ENCODE measurements at regions not wholly inside any gene's neighbourhood (a gene's known extent, or its start where the extent isn't known, plus 50 kb on each side); places are given as distances from the start of the nearest gene placed in this dataset.
"Not testable (repeated sequence)": the region's sequence is repeated elsewhere in the genome, so short reads cannot be mapped to it uniquely, and the experiment has no call there.

- no peaks in the 10 kb centered on the region for H3K4me1 ChIP-seq (ENCODE audit: insufficient read depth, low read length, poor library complexity, severe bottlenecking)
- no peaks in the 10 kb centered on the region for H3K27me3 ChIP-seq (replicated peaks; ENCODE audit: insufficient read depth, low read depth, low read length, poor library complexity)
- intact Hi-C loops (cut with micrococcal nuclease; ENCODE audit: unreplicated experiment) = no loop called here
- no TSS peak for BruUV-seq (replicated peaks)
- no peak overlapping the region for H3K27ac ChIP-seq (ENCODE audit: low read depth, low read length, poor library complexity, severe bottlenecking)
- DNase-seq (ENCODE audit: low spot score) = no peak
- peaks cover 4% of the 10 kb centered on the region for H3K9me3 ChIP-seq (ENCODE audit: low read depth, low read length, poor library complexity, severe bottlenecking)
- TF ChIP-seq EZH2 (IDR thresholded peaks at IDR 0.05; ENCODE audit: borderline replicate concordance, low read depth, low read length, poor library complexity, severe bottlenecking) = no peak
- no peak overlapping the region for H3K4me3 ChIP-seq (ENCODE audit: low read depth, low read length, poor library complexity, severe bottlenecking)
- POLR2A ChIA-PET (ENCODE audit: low non-redundant PET) = no interaction called here
- H3K36me3 ChIP-seq (ENCODE audit: insufficient read depth, low read length, poor library complexity, severe bottlenecking) = no peaks in the 10 kb centered on the region
- CTCF ChIA-PET = no interaction called here
These were observed 146.3 kb upstream of the KRAS start for GRCh38 chr12:25397001-25397400.

DNA sequence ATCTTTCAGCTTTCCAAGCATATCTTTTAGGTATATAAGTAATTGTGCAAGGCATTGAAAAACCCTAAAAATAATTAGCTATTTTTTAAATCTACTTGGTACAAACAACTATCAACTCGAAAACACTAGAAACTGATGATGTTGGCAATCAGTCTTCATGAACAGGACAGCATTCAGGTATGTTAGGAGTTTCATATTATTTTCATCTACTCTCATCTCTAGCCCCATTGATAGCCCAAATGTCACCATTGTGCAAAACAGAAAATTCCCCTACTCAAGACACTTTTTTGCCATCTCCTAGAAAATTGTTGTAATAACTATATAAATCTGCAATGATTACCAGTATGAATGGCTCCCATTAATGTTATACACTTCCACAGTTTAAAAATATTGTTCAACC, 144.5 kb upstream of the KRAS start:
- no peaks in the 10 kb centered on the region for H3K9me3 ChIP-seq (ENCODE audit: low read depth, low read length, poor library complexity, severe bottlenecking)
- intact Hi-C loops (cut with micrococcal nuclease; ENCODE audit: unreplicated experiment) = no loop called here
- POLR2A ChIA-PET (ENCODE audit: low non-redundant PET) = no interaction called here
- H3K27ac ChIP-seq (ENCODE audit: low read depth, low read length, poor library complexity, severe bottlenecking) = no peak overlapping the region
- H3K4me1 ChIP-seq (ENCODE audit: insufficient read depth, low read length, poor library complexity, severe bottlenecking) = no peaks in the 10 kb centered on the region
- no peaks in the 10 kb centered on the region for H3K27me3 ChIP-seq (replicated peaks; ENCODE audit: insufficient read depth, low read depth, low read length, poor library complexity)
- CTCF ChIA-PET = no interaction called here
- TF ChIP-seq EZH2 (IDR thresholded peaks at IDR 0.05; ENCODE audit: borderline replicate concordance, low read depth, low read length, poor library complexity, severe bottlenecking) = no peak
- TF ChIP-seq, protein P1, sequence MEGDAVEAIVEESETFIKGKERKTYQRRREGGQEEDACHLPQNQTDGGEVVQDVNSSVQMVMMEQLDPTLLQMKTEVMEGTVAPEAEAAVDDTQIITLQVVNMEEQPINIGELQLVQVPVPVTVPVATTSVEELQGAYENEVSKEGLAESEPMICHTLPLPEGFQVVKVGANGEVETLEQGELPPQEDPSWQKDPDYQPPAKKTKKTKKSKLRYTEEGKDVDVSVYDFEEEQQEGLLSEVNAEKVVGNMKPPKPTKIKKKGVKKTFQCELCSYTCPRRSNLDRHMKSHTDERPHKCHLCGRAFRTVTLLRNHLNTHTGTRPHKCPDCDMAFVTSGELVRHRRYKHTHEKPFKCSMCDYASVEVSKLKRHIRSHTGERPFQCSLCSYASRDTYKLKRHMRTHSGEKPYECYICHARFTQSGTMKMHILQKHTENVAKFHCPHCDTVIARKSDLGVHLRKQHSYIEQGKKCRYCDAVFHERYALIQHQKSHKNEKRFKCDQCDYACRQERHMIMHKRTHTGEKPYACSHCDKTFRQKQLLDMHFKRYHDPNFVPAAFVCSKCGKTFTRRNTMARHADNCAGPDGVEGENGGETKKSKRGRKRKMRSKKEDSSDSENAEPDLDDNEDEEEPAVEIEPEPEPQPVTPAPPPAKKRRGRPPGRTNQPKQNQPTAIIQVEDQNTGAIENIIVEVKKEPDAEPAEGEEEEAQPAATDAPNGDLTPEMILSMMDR (conservative IDR thresholded peaks at IDR 0.05; ENCODE audit: low read depth, low read length) = no peak
- no peak for DNase-seq (ENCODE audit: low spot score)
- BruUV-seq (replicated peaks) = no TSS peak
- no peak overlapping the region for H3K4me3 ChIP-seq (ENCODE audit: low read depth, low read length, poor library complexity, severe bottlenecking)
- no peaks in the 10 kb centered on the region for H3K36me3 ChIP-seq (ENCODE audit: insufficient read depth, low read length, poor library complexity, severe bottlenecking)

DNA sequence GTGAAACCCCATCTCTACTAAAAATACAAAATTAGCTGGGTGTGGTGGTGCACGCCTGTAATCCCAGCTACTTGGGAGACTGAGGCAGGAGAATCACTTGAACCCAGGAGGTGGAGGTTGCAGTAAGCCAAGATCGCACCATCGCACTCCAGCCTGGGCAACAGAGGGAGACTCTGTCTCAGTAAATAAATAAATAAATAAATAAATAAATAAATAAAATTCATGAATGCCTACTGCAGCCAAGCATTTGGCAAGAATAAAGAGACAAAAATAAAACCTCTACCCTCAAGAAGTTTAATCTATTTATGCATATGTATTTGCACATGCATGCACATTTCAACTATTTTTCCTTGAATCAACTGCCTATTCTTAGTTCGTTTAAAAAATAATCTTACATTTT, 144.0 kb upstream of the KRAS start:
- not testable (repeated sequence) for H3K27me3 ChIP-seq (replicated peaks; ENCODE audit: insufficient read depth, low read depth, low read length, poor library complexity); BruUV-seq (replicated peaks)

DNA sequence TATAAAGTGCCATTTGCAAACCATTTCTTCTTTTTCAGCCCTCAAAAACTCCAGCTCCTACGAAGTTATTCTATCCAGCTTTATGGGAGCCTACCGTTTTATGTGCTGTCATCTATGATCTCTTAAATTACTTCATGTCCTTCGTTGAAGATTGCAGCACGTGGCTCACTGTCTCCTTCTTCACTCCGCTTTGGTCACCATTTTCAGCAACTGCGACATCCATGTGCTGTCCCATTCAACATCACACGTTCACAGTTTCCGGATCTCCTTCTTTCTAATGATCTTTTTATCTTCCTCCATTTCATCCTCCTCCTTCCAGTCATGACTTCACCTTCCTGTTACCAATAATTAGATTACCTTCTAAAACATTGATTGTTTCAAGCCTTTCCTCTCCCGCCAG, 143.3 kb upstream of the KRAS start:
- Histone ChIP-seq H3K4me1 (ENCODE audit: insufficient read depth, low read length, poor library complexity, severe bottlenecking) (no peaks in the 10 kb centered on the region), H3K4me3 (ENCODE audit: low read depth, low read length, poor library complexity, severe bottlenecking) (no peak overlapping the region), H3K9me3 (ENCODE audit: low read depth, low read length, poor library complexity, severe bottlenecking) (no peaks in the 10 kb centered on the region), H3K36me3 (ENCODE audit: insufficient read depth, low read length, poor library complexity, severe bottlenecking) (no peaks in the 10 kb centered on the region), H3K27me3 (replicated peaks; ENCODE audit: insufficient read depth, low read depth, low read length, poor library complexity) (no peaks in the 10 kb centered on the region), H3K27ac (ENCODE audit: low read depth, low read length, poor library complexity, severe bottlenecking) (no peak overlapping the region)
- intact Hi-C loops (cut with micrococcal nuclease; ENCODE audit: unreplicated experiment) = no loop called here
- no TSS peak for BruUV-seq (replicated peaks)
- ChIA-PET POLR2A (ENCODE audit: low non-redundant PET) (no interaction called here), CTCF (no interaction called here)
- DNase-seq (ENCODE audit: low spot score) = no peak
- TF ChIP-seq, protein P1 (conservative IDR thresholded peaks at IDR 0.05; ENCODE audit: low read depth, low read length) = no peak
- no peak for TF ChIP-seq EZH2 (IDR thresholded peaks at IDR 0.05; ENCODE audit: borderline replicate concordance, low read depth, low read length, poor library complexity, severe bottlenecking)

More for the DNA sequence above, 144.0 kb upstream of the KRAS start:
- H3K27ac ChIP-seq (ENCODE audit: low read depth, low read length, poor library complexity, severe bottlenecking); H3K9me3 ChIP-seq (ENCODE audit: low read depth, low read length, poor library complexity, severe bottlenecking); DNase-seq (ENCODE audit: low spot score); intact Hi-C loops (cut with micrococcal nuclease; ENCODE audit: unreplicated experiment); H3K36me3 ChIP-seq (ENCODE audit: insufficient read depth, low read length, poor library complexity, severe bottlenecking); H3K4me3 ChIP-seq (ENCODE audit: low read depth, low read length, poor library complexity, severe bottlenecking); CTCF ChIA-PET; H3K4me1 ChIP-seq (ENCODE audit: insufficient read depth, low read length, poor library complexity, severe bottlenecking); POLR2A ChIA-PET (ENCODE audit: low non-redundant PET): not testable (repeated sequence)

DNA sequence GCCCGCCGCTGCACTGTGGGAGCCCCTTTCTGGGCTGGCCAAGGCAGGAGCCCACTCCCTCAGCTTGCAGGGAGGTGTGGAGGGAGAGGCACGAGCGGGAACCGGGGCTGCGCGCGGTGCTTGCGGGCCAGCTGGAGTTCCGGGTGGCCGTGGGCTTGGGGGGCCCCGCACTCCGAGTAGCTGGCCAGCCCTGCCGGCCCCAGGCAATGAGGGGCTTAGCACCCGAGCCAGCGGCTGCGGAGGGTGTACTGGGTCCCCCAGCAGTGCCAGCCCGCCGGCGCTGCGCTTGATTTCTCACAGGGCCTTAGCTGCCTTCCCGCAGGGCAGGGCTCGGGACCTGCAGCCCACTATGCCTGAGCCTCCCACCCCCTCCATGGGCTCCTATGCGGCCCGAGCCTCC, 140.6 kb upstream of the KRAS start:
- DNase-seq (ENCODE audit: low spot score); H3K4me3 ChIP-seq (ENCODE audit: low read depth, low read length, poor library complexity, severe bottlenecking); POLR2A ChIA-PET (ENCODE audit: low non-redundant PET); H3K4me1 ChIP-seq (ENCODE audit: insufficient read depth, low read length, poor library complexity, severe bottlenecking); intact Hi-C loops (cut with micrococcal nuclease; ENCODE audit: unreplicated experiment); H3K27me3 ChIP-seq (replicated peaks; ENCODE audit: insufficient read depth, low read depth, low read length, poor library complexity); CTCF ChIA-PET; H3K27ac ChIP-seq (ENCODE audit: low read depth, low read length, poor library complexity, severe bottlenecking); H3K9me3 ChIP-seq (ENCODE audit: low read depth, low read length, poor library complexity, severe bottlenecking); H3K36me3 ChIP-seq (ENCODE audit: insufficient read depth, low read length, poor library complexity, severe bottlenecking); BruUV-seq (replicated peaks): not testable (repeated sequence)
